KMS-11 (cell line): ENCODE measurements at regions not wholly inside any gene's neighbourhood (a gene's known extent, or its start where the extent isn't known, plus 50 kb on each side); places are given as distances from the start of the nearest gene placed in this dataset.

Experiments
- H2AFZ ChIP-seq: fragments of 200-600 bp; sonication (generic); 2 replicates; pipeline ENCODE4 v1.6.1; 2016; ENCODE audit warnings: antibody characterized with exemption, mixed run types, low read depth
- H3K27ac ChIP-seq: fragments of 200-600 bp; sonication (generic); 2 replicates; pipeline ENCODE4 v1.6.1; 2016; ENCODE audit warnings: mild to moderate bottlenecking, mixed run types
- H3K27me3 ChIP-seq: fragments of 200-600 bp; sonication (generic); 2 replicates; pipeline ENCODE4 v1.6.1; 2017; ENCODE audit warnings: mild to moderate bottlenecking, low read depth, mixed run types, moderate library complexity; ENCODE audit not compliant: insufficient read depth
- H3K36me3 ChIP-seq: fragments of 200-600 bp; sonication (generic); 2 replicates; pipeline ENCODE4 v1.6.1; 2017; ENCODE audit warnings: mild to moderate bottlenecking, mixed run types; ENCODE audit not compliant: insufficient read depth
- H3K4me1 ChIP-seq: fragments of 200-600 bp; sonication (generic); 2 replicates; pipeline ENCODE4 v1.6.1; 2016; ENCODE audit warnings: mild to moderate bottlenecking, low read depth, mixed run types; ENCODE audit not compliant: poor library complexity, severe bottlenecking
- H3K4me2 ChIP-seq: fragments of 200-600 bp; sonication (generic); 2 replicates; pipeline ENCODE4 v1.7.0; 2016; ENCODE audit warnings: mild to moderate bottlenecking, mixed run types
- H3K4me3 ChIP-seq: fragments of 200-600 bp; sonication (generic); IDR thresholded peaks from 2 replicates; pipeline ENCODE4 v1.6.1; 2017; ENCODE audit warnings: low read depth, low read length, mixed read lengths; ENCODE audit not compliant: insufficient read depth
- H3K79me2 ChIP-seq: fragments of 200-600 bp; sonication (generic); 2 replicates; pipeline ENCODE4 v1.6.1; 2016; ENCODE audit warnings: low read depth, mixed run types; ENCODE audit not compliant: insufficient read depth
- H3K9ac ChIP-seq: fragments of 200-600 bp; sonication (generic); 2 replicates; pipeline ENCODE4 v1.6.1; 2016; ENCODE audit warnings: mild to moderate bottlenecking, mixed run types
- H4K20me1 ChIP-seq: fragments of 200-600 bp; sonication (generic); 2 replicates; pipeline ENCODE4 v1.6.1; 2016; ENCODE audit warnings: mild to moderate bottlenecking, mixed run types; ENCODE audit not compliant: insufficient read depth
- CTCF ChIP-seq: fragments of 200-600 bp; sonication (generic); conservative IDR thresholded peaks from 2 replicates; pipeline ENCODE4 v1.6.1; 2017; ENCODE audit warnings: low read depth, mild to moderate bottlenecking, antibody characterized with exemption, low read length, moderate library complexity, mixed read lengths

GRCh38 chr10:113450046-113450804 is 102.6 kb upstream of the HABP2 start:
- no peaks in the 10 kb centered on the region for H3K27me3 ChIP-seq
- no peak overlapping the region for H3K27ac ChIP-seq
- no peak overlapping the region for H2AFZ ChIP-seq
- TF ChIP-seq CTCF = no peak
- H3K4me2 ChIP-seq = no peak overlapping the region
- H4K20me1 ChIP-seq = no peaks in the 10 kb centered on the region
- H3K9ac ChIP-seq = no peak overlapping the region
- H3K79me2 ChIP-seq = no peaks in the 10 kb centered on the region
- no peak overlapping the region for H3K4me3 ChIP-seq
- no peaks in the 10 kb centered on the region for H3K36me3 ChIP-seq
- no peaks in the 10 kb centered on the region for H3K4me1 ChIP-seq

- Histone ChIP-seq H3K4me2 (no peak overlapping the region), H3K4me3 (no peak overlapping the region), H2AFZ (no peak overlapping the region), H3K27me3 (no peaks in the 10 kb centered on the region), H3K4me1 (no peaks in the 10 kb centered on the region), H3K79me2 (no peaks in the 10 kb centered on the region), H3K9ac (no peak overlapping the region), H4K20me1 (no peaks in the 10 kb centered on the region), H3K36me3 (no peaks in the 10 kb centered on the region), H3K27ac (no peak overlapping the region)
- TF ChIP-seq CTCF = no peak
These were observed 101.9 kb upstream of the HABP2 start for GRCh38 chr10:113450906-113451305.

GRCh38 chr10:113452146-113452845 is 100.6 kb upstream of the HABP2 start:
- no peak overlapping the region for H2AFZ ChIP-seq
- H3K27me3 ChIP-seq = no peaks in the 10 kb centered on the region
- no peak for TF ChIP-seq CTCF
- H3K27ac ChIP-seq = no peak overlapping the region
- H4K20me1 ChIP-seq = no peaks in the 10 kb centered on the region
- H3K4me2 ChIP-seq = no peak overlapping the region
- H3K79me2 ChIP-seq = no peaks in the 10 kb centered on the region
- H3K4me1 ChIP-seq = no peaks in the 10 kb centered on the region
- H3K4me3 ChIP-seq = no peak overlapping the region
- no peaks in the 10 kb centered on the region for H3K36me3 ChIP-seq
- no peak overlapping the region for H3K9ac ChIP-seq

- H3K27me3 ChIP-seq = no peaks in the 10 kb centered on the region
- no peaks in the 10 kb centered on the region for H3K4me1 ChIP-seq
- no peak overlapping the region for H3K4me3 ChIP-seq
- H4K20me1 ChIP-seq = no peaks in the 10 kb centered on the region
- no peaks in the 10 kb centered on the region for H3K36me3 ChIP-seq
- H3K27ac ChIP-seq = no peak overlapping the region
- H3K9ac ChIP-seq = no peak overlapping the region
- TF ChIP-seq CTCF = no peak
- no peak overlapping the region for H2AFZ ChIP-seq
- no peak overlapping the region for H3K4me2 ChIP-seq
- no peaks in the 10 kb centered on the region for H3K79me2 ChIP-seq
These were observed 99.5 kb upstream of the HABP2 start for GRCh38 chr10:113453351-113453750.
